OCI-LY3 (cell line): ENCODE measurements at regions not wholly inside any gene's neighbourhood (a gene's known extent, or its start where the extent isn't known, plus 50 kb on each side); places are given as distances from the start of the nearest gene placed in this dataset.

Source experiments
- EZH2phosphoT487 ChIP-seq: fragments of 200-600 bp; shearing (Covaris generic); IDR thresholded peaks from 2 replicates; pipeline ENCODE4 v1.6.1; 2018; ENCODE audit warnings: antibody characterized with exemption, mixed run types, low read depth
- TF ChIP-seq, protein P1 (sequence below): fragments of 200-600, 300-600 bp; sonication (generic); IDR thresholded peaks from 2 replicates; pipeline ENCODE4 v1.5.1; 2014; ENCODE audit warnings: antibody characterized with exemption, low read length, low read depth

DNA sequence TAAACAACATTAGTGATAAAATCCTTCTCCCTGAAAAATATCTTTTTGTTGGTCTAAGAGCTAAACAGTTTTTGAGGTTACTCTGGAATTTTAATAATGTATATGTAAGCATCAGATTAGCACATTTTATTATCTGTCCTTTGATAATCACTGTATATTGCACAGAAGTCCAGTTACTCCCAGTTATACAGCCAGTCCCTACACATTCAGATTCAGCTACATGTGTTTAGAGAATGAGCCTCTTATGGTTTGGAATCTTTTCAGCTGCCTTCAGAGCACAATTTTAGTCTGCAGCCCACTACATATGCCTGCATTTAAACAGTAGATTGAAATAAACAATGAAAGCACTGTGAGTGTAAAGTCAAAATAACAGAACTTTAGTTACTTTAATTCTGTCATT, 438.2 kb downstream of the ARHGEF28 start:
- TF ChIP-seq, protein P1, sequence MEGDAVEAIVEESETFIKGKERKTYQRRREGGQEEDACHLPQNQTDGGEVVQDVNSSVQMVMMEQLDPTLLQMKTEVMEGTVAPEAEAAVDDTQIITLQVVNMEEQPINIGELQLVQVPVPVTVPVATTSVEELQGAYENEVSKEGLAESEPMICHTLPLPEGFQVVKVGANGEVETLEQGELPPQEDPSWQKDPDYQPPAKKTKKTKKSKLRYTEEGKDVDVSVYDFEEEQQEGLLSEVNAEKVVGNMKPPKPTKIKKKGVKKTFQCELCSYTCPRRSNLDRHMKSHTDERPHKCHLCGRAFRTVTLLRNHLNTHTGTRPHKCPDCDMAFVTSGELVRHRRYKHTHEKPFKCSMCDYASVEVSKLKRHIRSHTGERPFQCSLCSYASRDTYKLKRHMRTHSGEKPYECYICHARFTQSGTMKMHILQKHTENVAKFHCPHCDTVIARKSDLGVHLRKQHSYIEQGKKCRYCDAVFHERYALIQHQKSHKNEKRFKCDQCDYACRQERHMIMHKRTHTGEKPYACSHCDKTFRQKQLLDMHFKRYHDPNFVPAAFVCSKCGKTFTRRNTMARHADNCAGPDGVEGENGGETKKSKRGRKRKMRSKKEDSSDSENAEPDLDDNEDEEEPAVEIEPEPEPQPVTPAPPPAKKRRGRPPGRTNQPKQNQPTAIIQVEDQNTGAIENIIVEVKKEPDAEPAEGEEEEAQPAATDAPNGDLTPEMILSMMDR, result no peak
- no peak for TF ChIP-seq EZH2phosphoT487
